ENCODE measurements at regions not wholly inside any gene's neighbourhood (a gene's known extent, or its start where the extent isn't known, plus 50 kb on each side); places are given as distances from the start of the nearest gene placed in this dataset.

DNA sequence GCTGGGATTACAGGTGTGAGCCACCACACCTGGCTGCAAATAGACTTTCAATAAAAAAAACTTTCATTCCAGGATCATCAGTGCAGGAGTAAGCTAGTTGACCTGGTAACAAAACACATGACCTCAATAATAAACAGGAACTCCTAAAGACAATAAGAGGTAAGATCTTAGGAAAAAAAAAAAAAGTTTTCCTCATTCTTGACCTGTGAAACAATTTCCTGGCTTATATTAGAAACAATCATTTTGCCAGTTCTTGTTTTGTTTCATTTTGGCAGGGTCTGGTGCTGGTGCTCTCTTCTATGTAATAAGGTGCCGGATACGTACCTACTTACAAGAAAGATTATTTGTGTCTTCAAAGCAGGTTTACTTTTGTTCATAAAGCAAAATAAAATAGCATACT lies 90.6 kb upstream of the AMN1 start:
- no peak overlapping the region for H3K4me3 ChIP-seq (ENCODE audit: low read depth in 1 of 2, low read length in 2 of 2)
- H2AFZ ChIP-seq (ENCODE audit: low read depth, low read length), result no peak overlapping the region; the same call in 1 of the 2 replicates
- no peaks in the 10 kb centered on the region for H3K4me1 ChIP-seq (ENCODE audit: insufficient read depth, low read length)
- no peak for TF ChIP-seq EZH2 (IDR thresholded peaks at IDR 0.05; ENCODE audit: borderline replicate concordance, low read depth, low read length, severe bottlenecking)
- TF ChIP-seq, protein P1, sequence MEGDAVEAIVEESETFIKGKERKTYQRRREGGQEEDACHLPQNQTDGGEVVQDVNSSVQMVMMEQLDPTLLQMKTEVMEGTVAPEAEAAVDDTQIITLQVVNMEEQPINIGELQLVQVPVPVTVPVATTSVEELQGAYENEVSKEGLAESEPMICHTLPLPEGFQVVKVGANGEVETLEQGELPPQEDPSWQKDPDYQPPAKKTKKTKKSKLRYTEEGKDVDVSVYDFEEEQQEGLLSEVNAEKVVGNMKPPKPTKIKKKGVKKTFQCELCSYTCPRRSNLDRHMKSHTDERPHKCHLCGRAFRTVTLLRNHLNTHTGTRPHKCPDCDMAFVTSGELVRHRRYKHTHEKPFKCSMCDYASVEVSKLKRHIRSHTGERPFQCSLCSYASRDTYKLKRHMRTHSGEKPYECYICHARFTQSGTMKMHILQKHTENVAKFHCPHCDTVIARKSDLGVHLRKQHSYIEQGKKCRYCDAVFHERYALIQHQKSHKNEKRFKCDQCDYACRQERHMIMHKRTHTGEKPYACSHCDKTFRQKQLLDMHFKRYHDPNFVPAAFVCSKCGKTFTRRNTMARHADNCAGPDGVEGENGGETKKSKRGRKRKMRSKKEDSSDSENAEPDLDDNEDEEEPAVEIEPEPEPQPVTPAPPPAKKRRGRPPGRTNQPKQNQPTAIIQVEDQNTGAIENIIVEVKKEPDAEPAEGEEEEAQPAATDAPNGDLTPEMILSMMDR (IDR thresholded peaks at IDR 0.05; ENCODE audit: borderline replicate concordance, extremely low read depth, low read length, poor library complexity, severe bottlenecking), result no peak
- no peaks in the 10 kb centered on the region for H3K9me3 ChIP-seq (ENCODE audit: insufficient read depth, low read length, severe bottlenecking)
- H3K9ac ChIP-seq (ENCODE audit: low read depth, low read length), result no peak overlapping the region
- no peak overlapping the region for H3K27ac ChIP-seq (ENCODE audit: low read length)
- no peaks in the 10 kb centered on the region for H3K27me3 ChIP-seq (ENCODE audit: insufficient read depth, low read length, poor library complexity)
- no peak for DNase-seq
- no peaks in the 10 kb centered on the region for H3K36me3 ChIP-seq (ENCODE audit: insufficient read depth, low read length)
- no peaks in the 10 kb centered on the region for H4K20me1 ChIP-seq (ENCODE audit: insufficient read depth, low read length)
- H3K4me2 ChIP-seq (ENCODE audit: insufficient read depth, low read length), result no peak overlapping the region
- H3K79me2 ChIP-seq (ENCODE audit: insufficient read depth, low read length), result no peaks in the 10 kb centered on the region
- ATAC-seq (ENCODE audit: insufficient read depth, low read depth), result no peak

DNA sequence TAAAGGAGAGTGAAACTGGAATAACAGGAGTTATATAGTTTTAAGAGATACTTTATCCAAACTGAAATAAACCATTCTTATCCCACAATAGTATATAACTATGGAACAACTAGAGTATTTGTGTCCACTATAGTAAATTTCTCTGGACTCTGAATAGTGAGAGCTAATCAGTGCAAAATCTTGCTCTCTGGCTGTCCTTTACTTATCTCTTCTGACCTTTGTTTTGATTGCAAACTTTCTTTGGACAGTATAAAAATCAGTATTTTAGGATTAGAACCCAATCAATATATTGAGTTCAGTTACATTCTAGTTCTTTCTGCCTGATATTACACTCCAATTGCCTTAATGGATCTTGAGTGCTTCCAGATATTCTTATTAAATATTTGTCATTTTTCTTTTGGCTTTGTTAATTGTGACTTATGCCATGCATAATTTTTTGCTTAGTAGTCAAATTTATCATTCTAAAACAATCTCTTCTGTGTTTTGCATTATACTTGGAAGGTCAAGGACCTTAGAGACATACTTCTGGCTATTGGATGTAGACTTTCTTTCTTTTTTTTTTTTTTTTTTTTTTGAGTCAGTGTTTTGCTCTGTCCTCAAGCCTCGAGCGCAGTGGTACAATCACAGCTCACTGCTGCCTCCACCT lies 89.9 kb upstream of the AMN1 start:
- Histone ChIP-seq H3K79me2 (ENCODE audit: insufficient read depth, low read length) (no peaks in the 10 kb centered on the region), H3K9me3 (ENCODE audit: insufficient read depth, low read length, severe bottlenecking) (no peaks in the 10 kb centered on the region), H3K4me1 (ENCODE audit: insufficient read depth, low read length) (no peaks in the 10 kb centered on the region), H3K4me3 (ENCODE audit: low read depth in 1 of 2, low read length in 2 of 2) (no peak overlapping the region), H3K4me2 (ENCODE audit: insufficient read depth, low read length) (no peak overlapping the region), H3K9ac (ENCODE audit: low read depth, low read length) (no peak overlapping the region), H3K27me3 (ENCODE audit: insufficient read depth, low read length, poor library complexity) (no peaks in the 10 kb centered on the region), H3K27ac (ENCODE audit: low read length) (no peak overlapping the region), H3K36me3 (ENCODE audit: insufficient read depth, low read length) (no peaks in the 10 kb centered on the region), H2AFZ (ENCODE audit: low read depth, low read length) (no peak overlapping the region), H4K20me1 (ENCODE audit: insufficient read depth, low read length) (no peaks in the 10 kb centered on the region)
- DNase-seq (no peak), ATAC-seq (ENCODE audit: insufficient read depth, low read depth) (no peak)
- TF ChIP-seq, protein P1 (IDR thresholded peaks at IDR 0.05; ENCODE audit: borderline replicate concordance, extremely low read depth, low read length, poor library complexity, severe bottlenecking), result no peak
- no peak for TF ChIP-seq EZH2 (IDR thresholded peaks at IDR 0.05; ENCODE audit: borderline replicate concordance, low read depth, low read length, severe bottlenecking)

DNA sequence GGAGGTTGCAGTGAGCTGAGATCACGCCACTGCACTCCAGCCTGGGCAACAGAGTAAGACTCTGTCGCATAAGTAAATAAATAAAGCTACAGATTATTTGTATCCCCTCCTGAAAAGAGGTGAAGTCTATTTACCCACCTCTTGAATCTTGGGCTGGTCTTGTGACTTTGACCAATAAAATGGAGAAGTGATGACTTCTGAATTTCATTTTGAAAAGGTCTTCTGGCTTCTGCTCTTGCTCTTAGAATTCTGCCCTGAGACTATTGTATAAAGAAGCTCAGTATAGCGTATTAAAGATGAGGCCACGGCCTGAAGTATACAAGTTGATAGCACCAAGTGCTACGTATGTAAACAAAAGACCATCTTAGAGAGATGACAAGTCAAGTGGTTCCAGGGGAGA lies 88.3 kb upstream of the AMN1 start:
- Histone ChIP-seq H2AFZ (ENCODE audit: low read depth, low read length) (no peak overlapping the region), H3K27me3 (ENCODE audit: insufficient read depth, low read length, poor library complexity) (no peaks in the 10 kb centered on the region), H3K4me1 (ENCODE audit: insufficient read depth, low read length) (no peaks in the 10 kb centered on the region), H3K79me2 (ENCODE audit: insufficient read depth, low read length) (no peaks in the 10 kb centered on the region), H3K36me3 (ENCODE audit: insufficient read depth, low read length) (no peaks in the 10 kb centered on the region), H3K9ac (ENCODE audit: low read depth, low read length) (no peak overlapping the region), H3K9me3 (ENCODE audit: insufficient read depth, low read length, severe bottlenecking) (no peaks in the 10 kb centered on the region), H4K20me1 (ENCODE audit: insufficient read depth, low read length) (no peaks in the 10 kb centered on the region), H3K4me3 (ENCODE audit: low read depth in 1 of 2, low read length in 2 of 2) (no peak overlapping the region), H3K27ac (ENCODE audit: low read length) (no peak overlapping the region), H3K4me2 (ENCODE audit: insufficient read depth, low read length) (no peak overlapping the region)
- ATAC-seq (ENCODE audit: insufficient read depth, low read depth) (no peak), DNase-seq (no peak)
- TF ChIP-seq EZH2 (IDR thresholded peaks at IDR 0.05; ENCODE audit: borderline replicate concordance, low read depth, low read length, severe bottlenecking), result no peak
- TF ChIP-seq, protein P1 (IDR thresholded peaks at IDR 0.05; ENCODE audit: borderline replicate concordance, extremely low read depth, low read length, poor library complexity, severe bottlenecking), result no peak

Measured in DND-41 (cell line).